ENCODE measurements at regions not wholly inside any gene's neighbourhood (a gene's known extent, or its start where the extent isn't known, plus 50 kb on each side); places are given as distances from the start of the nearest gene placed in this dataset.
A peak's percentile ranks its signal among the peaks of the same experiment; 100 is the strongest.

GRCh38 chr10:10392511-10392910, 625.2 kb upstream of the CELF2 start:
- DNase-seq: no peak

DNA sequence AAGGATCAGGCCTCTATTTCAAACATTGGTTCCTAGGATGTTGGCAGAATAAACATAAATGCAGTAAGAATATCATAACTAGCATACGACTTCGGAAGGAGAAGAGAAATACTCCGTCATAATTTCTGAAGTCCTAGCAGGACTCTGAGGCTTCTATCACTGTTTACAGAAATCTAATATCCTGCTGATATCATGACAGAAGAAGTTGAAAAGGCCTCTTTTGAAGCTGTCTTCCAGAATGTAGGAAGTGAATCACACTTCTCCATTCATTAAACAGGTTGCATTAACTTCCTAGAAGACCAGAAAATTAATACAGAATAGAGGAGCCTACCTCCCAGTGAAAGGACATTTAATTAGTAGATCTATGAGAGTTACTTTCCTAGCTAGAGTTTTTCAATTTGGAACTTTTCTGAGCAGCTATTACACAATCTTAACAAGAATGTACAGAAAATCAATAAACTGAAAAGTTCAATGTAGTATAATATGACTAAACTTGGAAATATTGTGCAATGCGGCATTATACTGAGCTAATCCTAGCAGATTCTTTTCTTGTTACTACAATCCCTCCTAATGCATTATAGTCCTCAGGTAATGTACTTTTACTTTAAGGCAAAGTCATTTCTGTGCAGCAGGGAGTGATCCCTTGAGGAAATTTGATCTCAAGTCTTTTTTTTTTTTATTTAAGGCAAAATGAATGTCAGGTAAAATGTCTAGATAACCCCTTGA, 622.6 kb upstream of the CELF2 start:
- DNase-seq: no peak

DNA sequence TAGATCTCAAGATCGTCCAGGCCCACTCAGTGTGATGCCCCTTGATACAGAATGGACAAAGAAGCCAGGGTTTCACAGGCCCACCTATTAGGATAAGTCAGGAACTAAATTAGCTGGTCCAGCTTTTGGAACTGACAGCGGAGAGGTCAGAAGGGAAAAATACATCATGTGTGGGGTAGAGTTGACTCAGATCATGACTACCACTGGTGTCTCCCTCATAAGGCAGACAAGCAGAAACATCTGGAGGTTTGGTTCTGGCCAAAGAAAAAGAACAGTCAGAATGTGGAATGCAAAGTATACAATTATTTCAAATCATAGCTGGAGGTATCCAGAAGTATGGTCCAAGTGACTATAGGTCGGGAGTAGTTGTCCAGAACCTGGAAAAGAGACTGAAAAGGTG, 621.1 kb upstream of the CELF2 start:
- no peak for DNase-seq

DNA sequence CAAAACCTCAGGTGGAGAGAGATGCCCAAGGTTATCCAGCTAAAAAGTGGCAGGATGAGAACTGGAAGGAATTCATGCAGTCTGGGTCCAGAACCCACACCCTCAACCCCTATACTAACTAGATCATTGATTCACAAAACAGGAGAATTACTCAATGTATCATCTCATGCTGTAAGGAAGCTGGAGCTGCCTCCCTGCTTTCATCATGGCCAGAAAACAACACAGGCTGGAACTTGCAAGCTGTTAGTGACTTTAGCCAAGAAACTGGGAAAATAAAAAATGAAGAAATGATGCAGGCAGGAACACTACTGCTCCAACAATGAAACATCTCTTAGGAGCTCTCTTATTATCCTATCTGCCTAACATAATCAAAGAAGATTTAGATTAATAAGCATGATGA, 619.8 kb upstream of the CELF2 start:
- DNase-seq: no peak

- no peak for DNase-seq
These were observed 613.9 kb upstream of the CELF2 start for GRCh38 chr10:10403762-10404161.

- DNase-seq: no peak
These were observed 600.0 kb upstream of the CELF2 start for GRCh38 chr10:10417671-10418070.

- DNase-seq: peak in 1 of 51 donors; percentile 34
These were observed 599.3 kb upstream of the CELF2 start for GRCh38 chr10:10418387-10418786.

- DNase-seq: no peak
These were observed 596.6 kb upstream of the CELF2 start for GRCh38 chr10:10421071-10421470.

DNA sequence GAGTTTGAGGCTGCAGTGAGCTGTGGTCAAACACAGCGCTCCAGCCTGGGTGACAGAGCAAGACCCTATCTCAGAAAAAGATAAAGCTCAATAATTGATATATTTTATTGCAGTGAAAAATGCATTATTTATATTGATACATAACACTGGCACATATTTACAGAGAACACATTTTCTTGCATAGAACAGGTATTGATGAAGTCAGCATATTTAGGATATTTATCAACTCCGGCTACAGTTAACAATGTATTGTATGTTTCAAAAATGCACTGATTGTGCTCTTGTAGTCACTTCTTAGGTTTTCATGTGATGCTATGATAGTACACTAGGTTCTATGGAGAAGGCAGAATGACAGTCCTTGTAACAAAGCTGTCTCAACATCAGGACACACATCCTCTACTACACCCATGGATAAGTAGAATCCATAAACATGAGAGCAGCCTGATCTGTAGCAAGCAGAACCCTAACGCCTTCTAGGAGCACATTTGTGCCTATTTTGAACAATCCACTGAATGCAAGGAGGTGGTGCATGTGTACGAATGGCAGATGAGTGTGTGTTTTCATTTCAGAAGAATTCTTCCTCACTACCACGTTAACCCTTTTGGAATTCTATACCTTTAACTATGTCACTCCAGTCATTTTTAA, 586.1 kb upstream of the CELF2 start:
- no peak for DNase-seq

- DNase-seq: peak in 2 of 51 donors; percentile 24 to 25
These were observed 585.2 kb upstream of the CELF2 start for GRCh38 chr10:10432296-10433035.

GRCh38 chr10:10434312-10434711, 583.4 kb upstream of the CELF2 start:
- DNase-seq: no peak

GRCh38 chr10:10437886-10438285, 579.8 kb upstream of the CELF2 start:
- no peak for DNase-seq

- no peak for DNase-seq
These were observed 579.2 kb upstream of the CELF2 start for GRCh38 chr10:10438335-10439100.

DNA sequence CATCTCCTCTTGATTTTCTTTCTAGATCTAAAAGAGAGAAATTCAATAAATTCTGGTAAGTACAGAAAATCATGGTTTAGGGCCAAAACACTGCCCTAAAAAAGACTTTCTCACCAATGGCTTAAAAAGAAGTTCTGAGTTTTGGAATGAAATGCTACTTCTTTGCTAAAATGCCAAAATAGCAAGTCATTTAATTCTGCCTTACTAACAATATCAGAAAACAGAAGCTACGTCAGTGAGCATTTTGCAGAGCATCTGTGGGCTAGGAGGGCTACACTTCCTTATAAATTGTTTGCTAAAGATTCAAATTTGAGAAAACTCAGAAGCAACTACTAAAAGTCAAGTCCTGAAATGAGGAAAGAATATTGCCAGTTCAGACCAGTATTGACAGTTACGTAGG, 560.8 kb upstream of the CELF2 start:
- no peak for DNase-seq

DNA sequence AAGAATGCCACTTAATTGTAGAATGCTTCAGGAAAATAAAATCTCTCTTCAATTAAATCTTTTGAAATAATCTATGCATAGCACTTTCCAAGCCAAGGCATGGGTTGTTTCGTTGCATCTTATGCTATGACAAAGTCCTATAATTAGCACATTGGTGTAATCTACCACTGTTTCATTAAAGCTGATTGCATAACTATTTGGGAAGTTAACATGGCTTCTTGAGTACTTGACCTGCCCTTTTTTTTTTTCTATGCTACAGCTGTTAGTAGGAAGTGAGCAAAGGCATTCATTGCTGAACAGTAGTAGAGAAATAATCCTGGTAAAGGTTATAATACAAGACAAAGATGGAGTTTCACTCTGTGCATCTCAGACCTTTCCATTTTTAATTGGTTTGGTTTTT, 557.2 kb upstream of the CELF2 start:
- no peak for DNase-seq

DNA sequence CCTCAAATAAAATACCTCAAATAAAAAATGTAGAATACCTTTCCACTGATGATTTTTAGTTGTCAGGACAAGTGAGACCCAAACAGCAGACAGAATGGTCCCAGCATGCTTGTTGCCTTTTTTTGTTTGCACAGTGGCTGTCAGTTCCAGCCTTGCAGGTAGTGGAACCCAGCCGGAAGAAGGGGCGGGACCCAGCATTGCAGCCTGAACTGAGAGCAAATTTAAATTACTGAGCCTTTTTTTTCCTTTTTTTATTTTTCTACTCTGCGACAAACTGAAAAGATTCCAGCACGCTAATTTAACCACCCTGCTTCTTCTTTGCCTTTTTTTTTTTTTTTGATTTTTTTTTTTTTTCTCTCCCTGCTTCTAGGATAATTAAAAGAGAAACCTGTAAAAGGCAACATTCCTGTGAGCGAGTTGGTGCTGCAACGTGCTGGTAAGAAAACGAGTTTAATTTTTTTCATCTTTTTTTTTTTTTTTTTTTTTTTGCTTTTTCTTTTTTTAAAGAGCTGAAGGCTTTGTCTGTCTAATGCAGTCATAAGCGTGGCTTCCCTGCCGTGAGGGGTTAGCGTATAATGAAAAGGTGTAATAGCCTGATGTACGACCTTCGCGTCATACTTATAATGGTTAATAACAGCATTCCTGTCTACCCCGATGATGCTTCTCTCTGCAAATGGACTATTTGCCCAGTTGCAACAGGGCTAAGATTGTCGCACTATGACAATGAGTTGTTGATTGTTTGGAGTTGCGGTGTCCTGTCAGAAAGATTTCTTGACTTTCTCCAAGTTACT, 555.3 kb upstream of the CELF2 start:
- DNase-seq: peak in 2 of 51 donors; percentile 2 to 14

DNA sequence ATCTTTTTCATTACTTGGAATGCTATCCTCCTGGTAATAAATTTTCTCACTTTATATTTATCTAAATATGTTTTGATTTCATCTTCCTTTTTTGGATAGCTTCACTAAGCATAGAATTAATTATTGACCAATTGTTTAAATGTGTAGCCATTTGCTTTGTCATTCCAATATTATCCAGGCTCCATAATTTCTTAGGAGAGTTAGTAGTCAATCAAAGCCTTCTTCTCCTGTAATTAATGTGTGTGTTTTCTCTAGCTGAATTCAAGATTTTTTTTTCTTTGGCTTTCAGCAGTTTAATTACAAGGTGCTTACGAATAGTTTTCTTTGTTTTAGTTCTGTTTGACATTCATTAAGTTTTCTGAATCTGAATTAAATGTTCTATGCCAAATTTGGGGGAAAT, 545.9 kb upstream of the CELF2 start:
- DNase-seq: no peak

DNA sequence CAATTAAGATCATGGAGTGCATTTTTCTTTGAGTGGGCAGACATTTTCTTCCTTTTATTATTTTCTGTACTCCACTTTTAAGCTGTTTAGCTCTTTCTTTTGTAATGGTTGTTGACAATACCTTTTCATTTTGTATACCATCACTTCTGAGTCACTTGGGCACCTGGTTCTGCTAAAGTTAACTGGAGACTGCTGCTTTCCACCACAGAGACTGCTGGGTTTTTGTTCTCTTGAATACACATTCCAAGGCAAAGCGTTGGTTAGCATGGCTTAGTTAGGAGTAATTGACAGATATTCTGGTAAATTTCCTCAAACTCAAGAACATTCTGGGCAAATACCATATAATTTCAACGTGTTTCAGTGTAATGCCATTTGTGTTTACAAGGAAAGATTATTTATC, 541.9 kb upstream of the CELF2 start:
- peak in 1 of 51 donors; percentile 29 for DNase-seq

DNA sequence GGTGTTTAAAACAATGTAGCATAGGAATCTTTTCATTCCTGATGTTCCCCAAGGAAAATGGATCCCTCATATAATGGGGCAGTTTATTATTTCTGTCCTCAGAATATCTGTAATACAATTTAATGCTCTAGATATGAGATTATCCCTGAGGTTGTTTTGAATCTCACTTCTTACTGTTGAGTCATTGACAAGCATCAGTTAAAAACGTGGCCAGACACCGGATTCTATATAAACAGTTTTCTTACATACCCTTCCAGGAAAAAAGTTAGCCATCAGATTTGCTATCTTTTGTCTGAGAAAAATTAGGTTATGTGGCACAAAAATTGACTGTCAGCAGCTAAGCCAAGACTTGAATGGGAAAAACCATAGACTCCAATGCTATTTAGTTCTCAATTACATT, 539.8 kb upstream of the CELF2 start:
- DNase-seq: no peak

GRCh38 chr10:10479465-10479864, 538.2 kb upstream of the CELF2 start:
- DNase-seq: no peak

- DNase-seq: no peak
These were observed 535.1 kb upstream of the CELF2 start for GRCh38 chr10:10482613-10483012.
